GM18909 (cell line): ENCODE measurements at regions not wholly inside any gene's neighbourhood (a gene's known extent, or its start where the extent isn't known, plus 50 kb on each side); places are given as distances from the start of the nearest gene placed in this dataset.

ENCODE experiments used
- ATAC-seq: cut with Tn5 transposase; IDR thresholded peaks from one replicate; pipeline ENCODE4 v1.9.1; 2021; ENCODE audit warnings: mild to moderate bottlenecking; ENCODE audit not compliant: unreplicated experiment, poor library complexity

- no peak for ATAC-seq
Observed at GRCh38 chr11:95367726-95368125, 136.7 kb upstream of the SESN3 start.

GRCh38 chr11:95365348-95365747 lies 134.3 kb upstream of the SESN3 start:
- no peak for ATAC-seq

- no peak for ATAC-seq
Observed at GRCh38 chr11:95364324-95365295, 133.6 kb upstream of the SESN3 start.

- ATAC-seq = no peak
Observed at GRCh38 chr11:95363708-95364107, 132.7 kb upstream of the SESN3 start.

- no peak for ATAC-seq
Observed at GRCh38 chr11:95363164-95363563, 132.2 kb upstream of the SESN3 start.

GRCh38 chr11:95361180-95361579 lies 130.2 kb upstream of the SESN3 start:
- no peak for ATAC-seq

- no peak for ATAC-seq
Observed at GRCh38 chr11:95360377-95361075, 129.5 kb upstream of the SESN3 start.

- no peak for ATAC-seq
Observed at GRCh38 chr11:95359756-95360155, 128.8 kb upstream of the SESN3 start.

GRCh38 chr11:95359341-95359663 lies 128.3 kb upstream of the SESN3 start:
- ATAC-seq = no peak

GRCh38 chr11:95358511-95359340 lies 127.7 kb upstream of the SESN3 start:
- ATAC-seq = no peak

GRCh38 chr11:95354304-95354703 lies 123.3 kb upstream of the SESN3 start:
- no peak for ATAC-seq

- ATAC-seq = no peak
Observed at GRCh38 chr11:95353706-95354105, 122.7 kb upstream of the SESN3 start.

- ATAC-seq = no peak
Observed at GRCh38 chr11:95352733-95353346, 121.8 kb upstream of the SESN3 start.

- no peak for ATAC-seq
Observed at GRCh38 chr11:95349345-95349942, 118.4 kb upstream of the SESN3 start.

GRCh38 chr11:95346265-95346664 lies 115.3 kb upstream of the SESN3 start:
- no peak for ATAC-seq

- peak; percentile 73 for ATAC-seq
Observed at GRCh38 chr11:95345651-95346050, 114.6 kb upstream of the SESN3 start.

- ATAC-seq = peak; percentile 10
Observed at GRCh38 chr11:95344932-95345642, 114.1 kb upstream of the SESN3 start.

- ATAC-seq = no peak
Observed at GRCh38 chr11:95341221-95341620, 110.2 kb upstream of the SESN3 start.
